ENCODE measurements at regions not wholly inside any gene's neighbourhood (a gene's known extent, or its start where the extent isn't known, plus 50 kb on each side); places are given as distances from the start of the nearest gene placed in this dataset.

DNA sequence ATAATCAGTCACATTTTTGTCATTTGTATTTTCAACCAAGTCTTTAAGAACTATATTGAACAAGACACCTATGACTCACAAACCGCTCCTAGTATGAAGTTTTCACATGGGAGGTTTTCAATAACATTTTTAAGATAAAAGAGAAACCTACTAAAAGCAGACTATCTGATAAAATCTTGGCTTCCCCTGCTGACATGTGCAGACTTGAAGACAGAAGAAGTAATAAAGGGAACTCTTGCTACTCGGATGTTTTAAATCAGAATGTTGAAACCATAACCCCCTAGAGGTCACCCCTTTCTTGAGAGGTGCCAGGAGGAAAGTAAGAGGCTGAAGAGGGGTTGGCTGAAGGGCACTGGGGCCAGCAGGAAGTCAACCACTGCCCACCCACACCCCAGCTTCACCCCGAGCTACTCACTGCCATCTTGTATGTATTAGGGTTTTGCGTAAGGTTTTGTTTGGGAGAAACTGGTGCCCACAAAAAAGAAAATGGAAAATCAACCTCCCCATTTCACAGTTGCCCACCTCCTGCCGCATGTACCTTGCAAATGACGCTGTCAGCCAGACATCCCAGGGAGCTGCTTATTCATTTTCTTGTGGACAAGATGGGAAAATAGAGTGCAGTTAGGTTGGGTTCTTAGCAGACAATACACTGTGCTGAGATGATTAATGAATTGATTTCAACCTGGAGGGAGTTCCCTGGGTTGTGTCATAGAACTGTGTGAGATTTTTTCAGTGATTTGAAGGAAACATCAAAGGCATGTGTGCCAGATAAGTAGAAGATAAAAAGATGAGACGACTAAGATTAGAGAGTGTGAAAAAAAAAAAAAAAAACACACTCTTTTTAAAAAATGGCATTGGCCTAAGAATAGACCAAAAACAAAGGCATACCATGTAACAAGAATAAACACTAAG, 83.2 kb upstream of the TAB2 start:
- Histone ChIP-seq H3K36me3 (no peaks in the 10 kb centered on the region), H3K27me3 (no peaks in the 10 kb centered on the region), H3K27ac (peak overlapping the region; percentile 20 to 47), H3K4me3 (no peak overlapping the region), H3K9me3 (no peaks in the 10 kb centered on the region), H3K4me1 (no peaks in the 10 kb centered on the region)
- DNase-seq (ENCODE audit: low spot score in 2 of 2) = no peak
- intact Hi-C loops (cut with DNase I; ENCODE audit: low total_unique reads) = no loop called here
- TF ChIP-seq POLR2A (IDR thresholded peaks at IDR 0.05) (no peak), POLR2AphosphoS5 (IDR thresholded peaks at IDR 0.05) (no peak)
- TF ChIP-seq, protein P1, sequence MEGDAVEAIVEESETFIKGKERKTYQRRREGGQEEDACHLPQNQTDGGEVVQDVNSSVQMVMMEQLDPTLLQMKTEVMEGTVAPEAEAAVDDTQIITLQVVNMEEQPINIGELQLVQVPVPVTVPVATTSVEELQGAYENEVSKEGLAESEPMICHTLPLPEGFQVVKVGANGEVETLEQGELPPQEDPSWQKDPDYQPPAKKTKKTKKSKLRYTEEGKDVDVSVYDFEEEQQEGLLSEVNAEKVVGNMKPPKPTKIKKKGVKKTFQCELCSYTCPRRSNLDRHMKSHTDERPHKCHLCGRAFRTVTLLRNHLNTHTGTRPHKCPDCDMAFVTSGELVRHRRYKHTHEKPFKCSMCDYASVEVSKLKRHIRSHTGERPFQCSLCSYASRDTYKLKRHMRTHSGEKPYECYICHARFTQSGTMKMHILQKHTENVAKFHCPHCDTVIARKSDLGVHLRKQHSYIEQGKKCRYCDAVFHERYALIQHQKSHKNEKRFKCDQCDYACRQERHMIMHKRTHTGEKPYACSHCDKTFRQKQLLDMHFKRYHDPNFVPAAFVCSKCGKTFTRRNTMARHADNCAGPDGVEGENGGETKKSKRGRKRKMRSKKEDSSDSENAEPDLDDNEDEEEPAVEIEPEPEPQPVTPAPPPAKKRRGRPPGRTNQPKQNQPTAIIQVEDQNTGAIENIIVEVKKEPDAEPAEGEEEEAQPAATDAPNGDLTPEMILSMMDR (IDR thresholded peaks at IDR 0.05) = no peak

DNA sequence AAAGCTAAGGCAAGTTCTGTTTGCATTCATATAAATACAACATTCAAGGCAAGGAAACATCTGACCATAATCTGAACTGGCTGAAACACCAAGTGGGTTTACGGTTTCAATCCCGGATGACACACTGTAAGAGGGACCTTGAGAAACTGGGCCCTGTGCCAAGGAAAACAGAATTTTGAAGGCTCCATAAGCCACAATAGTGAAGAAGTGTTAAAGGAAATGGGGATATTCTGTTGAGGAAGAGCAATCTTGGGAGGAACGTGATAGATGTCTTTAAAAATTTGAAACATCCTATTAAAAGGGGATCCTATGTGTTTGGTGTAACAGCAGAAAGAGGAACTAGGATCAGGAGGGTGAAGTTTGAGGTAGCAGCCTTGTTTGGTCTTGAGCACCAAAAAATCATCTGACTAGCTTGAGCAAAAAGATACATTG, 82.4 kb upstream of the TAB2 start:
- DNase-seq (ENCODE audit: low spot score in 2 of 2) = no peak
- TF ChIP-seq POLR2A (IDR thresholded peaks at IDR 0.05) = no peak
- TF ChIP-seq, protein P1 (IDR thresholded peaks at IDR 0.05) = no peak
- TF ChIP-seq POLR2AphosphoS5 (IDR thresholded peaks at IDR 0.05) = no peak
- Histone ChIP-seq H3K27ac (no peak overlapping the region), H3K36me3 (no peaks in the 10 kb centered on the region), H3K27me3 (no peaks in the 10 kb centered on the region), H3K4me3 (no peak overlapping the region), H3K4me1 (no peaks in the 10 kb centered on the region), H3K9me3 (no peaks in the 10 kb centered on the region)
- intact Hi-C loops (cut with DNase I; ENCODE audit: low total_unique reads) = no loop called here

DNA sequence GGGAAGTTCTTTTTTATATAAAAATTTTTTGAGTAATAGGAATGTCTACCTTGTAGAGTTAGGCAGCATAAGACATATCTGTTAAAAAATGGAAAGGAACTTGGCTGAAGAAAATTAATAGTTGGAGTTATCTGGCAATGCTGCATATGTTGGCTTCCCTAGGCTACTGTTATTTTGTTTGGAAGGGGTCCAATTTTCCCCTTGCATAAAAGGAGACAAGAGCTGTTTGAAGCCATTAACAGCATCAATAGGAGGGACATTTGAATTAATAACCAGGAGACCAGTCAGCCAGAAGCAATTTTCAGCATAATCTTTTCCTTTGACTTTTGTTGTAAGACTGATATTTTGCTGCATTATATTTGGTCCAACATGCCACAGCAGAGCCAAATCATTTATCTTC, 80.9 kb upstream of the TAB2 start:
- TF ChIP-seq POLR2A (IDR thresholded peaks at IDR 0.05) (no peak), POLR2AphosphoS5 (IDR thresholded peaks at IDR 0.05) (no peak)
- TF ChIP-seq, protein P1 (IDR thresholded peaks at IDR 0.05) = no peak
- no peak for DNase-seq (ENCODE audit: low spot score in 2 of 2)
- H3K27me3 ChIP-seq = no peaks in the 10 kb centered on the region
- H3K4me3 ChIP-seq = no peak overlapping the region
- intact Hi-C loops (cut with DNase I; ENCODE audit: low total_unique reads) = no loop called here
- H3K4me1 ChIP-seq = no peaks in the 10 kb centered on the region
- H3K27ac ChIP-seq = peak overlapping the region in 1 of 2 donors; percentile 11
- no peaks in the 10 kb centered on the region for H3K36me3 ChIP-seq
- no peaks in the 10 kb centered on the region for H3K9me3 ChIP-seq

DNA sequence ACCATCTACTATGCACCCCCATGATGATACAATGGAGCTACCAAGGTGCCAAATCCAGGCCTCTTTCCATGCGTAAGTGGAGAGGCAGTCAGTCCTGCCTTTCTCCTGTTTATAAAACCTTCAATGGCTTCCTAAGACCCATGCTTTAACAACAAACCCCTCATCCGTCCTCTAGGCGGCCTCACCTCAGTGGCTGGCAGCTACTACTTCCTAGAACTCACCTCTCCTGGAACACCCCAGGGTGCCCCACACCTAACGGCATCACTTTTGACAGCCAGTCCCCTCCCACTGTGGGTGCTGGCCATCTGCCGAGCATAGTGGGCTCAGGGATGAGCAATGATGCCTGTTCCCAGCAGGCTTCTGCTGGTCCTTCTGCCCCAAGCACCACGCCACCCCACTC, 80.0 kb upstream of the TAB2 start:
- intact Hi-C loops (cut with DNase I; ENCODE audit: low total_unique reads) = no loop called here
- H3K4me1 ChIP-seq = no peaks in the 10 kb centered on the region
- H3K9me3 ChIP-seq = no peaks in the 10 kb centered on the region
- H3K27me3 ChIP-seq = no peaks in the 10 kb centered on the region
- no peaks in the 10 kb centered on the region for H3K36me3 ChIP-seq
- no peak for TF ChIP-seq POLR2AphosphoS5 (IDR thresholded peaks at IDR 0.05)
- TF ChIP-seq, protein P1 (IDR thresholded peaks at IDR 0.05) = no peak
- TF ChIP-seq POLR2A (IDR thresholded peaks at IDR 0.05) = no peak
- DNase-seq (ENCODE audit: low spot score in 2 of 2) = no peak
- H3K4me3 ChIP-seq = no peak overlapping the region
- no peak overlapping the region for H3K27ac ChIP-seq

DNA sequence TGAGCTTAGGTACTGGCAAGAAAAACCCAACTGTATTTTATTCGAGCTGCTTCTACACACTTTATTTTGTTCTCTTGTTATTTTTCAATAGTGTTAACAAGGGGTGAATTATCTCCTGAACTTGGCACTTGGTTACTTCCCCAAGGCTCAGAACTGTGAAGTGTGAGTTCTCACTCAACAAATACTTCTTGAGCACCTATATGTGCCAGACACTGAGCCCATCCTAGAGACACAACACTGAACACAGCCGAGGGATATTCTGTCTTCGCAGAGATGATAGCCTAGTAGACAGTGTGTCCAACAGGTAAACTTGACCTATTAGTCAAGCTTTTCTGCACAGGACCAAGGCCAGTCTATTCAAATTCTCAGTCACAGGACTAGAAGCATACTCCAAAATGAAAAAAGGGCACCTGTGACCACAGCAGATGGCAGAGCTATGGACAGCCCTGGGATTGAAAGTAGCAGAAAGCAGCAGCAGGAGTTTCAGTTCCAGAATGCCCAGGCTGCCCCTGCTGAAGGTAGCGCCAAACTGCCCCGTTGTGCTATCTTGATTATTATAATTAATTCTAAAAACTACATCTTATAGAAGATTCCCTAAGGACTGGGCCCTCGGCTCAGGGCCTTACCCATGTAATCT, 77.8 kb upstream of the TAB2 start:
- TF ChIP-seq POLR2A (IDR thresholded peaks at IDR 0.05) = no peak
- no peak for TF ChIP-seq POLR2AphosphoS5 (IDR thresholded peaks at IDR 0.05)
- TF ChIP-seq, protein P1 (IDR thresholded peaks at IDR 0.05) = no peak
- H3K9me3 ChIP-seq = no peaks in the 10 kb centered on the region
- no peak for DNase-seq (ENCODE audit: low spot score in 2 of 2)
- no peak overlapping the region for H3K4me3 ChIP-seq
- no peaks in the 10 kb centered on the region for H3K36me3 ChIP-seq
- H3K27me3 ChIP-seq = no peaks in the 10 kb centered on the region
- no peaks in the 10 kb centered on the region for H3K4me1 ChIP-seq
- no peak overlapping the region for H3K27ac ChIP-seq
- intact Hi-C loops (cut with DNase I; ENCODE audit: low total_unique reads) = no loop called here

All from breast epithelium (tissue), 4 donors.